Loucy (cell line): ENCODE measurements at regions not wholly inside any gene's neighbourhood (a gene's known extent, or its start where the extent isn't known, plus 50 kb on each side); places are given as distances from the start of the nearest gene placed in this dataset.

ENCODE experiments used
- H2AFZ ChIP-seq: fragments of 200-600 bp; sonication (generic); 2 replicates; pipeline ENCODE4 v1.6.0; 2016; ENCODE audit warnings: antibody characterized with exemption, mild to moderate bottlenecking, low read length, moderate library complexity
- H3F3A ChIP-seq: fragments of 200-600 bp; 2 replicates; pipeline ENCODE4 v1.6.0; 2016; ENCODE audit warnings: antibody characterized with exemption, low read depth, mild to moderate bottlenecking
- H3K27me3 ChIP-seq: fragments of 200-600 bp; sonication (generic); 2 replicates; pipeline ENCODE4 v1.6.1; 2014; ENCODE audit warnings: low read length, mild to moderate bottlenecking; ENCODE audit not compliant: insufficient read depth, poor library complexity, severe bottlenecking
- H3K36me3 ChIP-seq: fragments of 200-600 bp; sonication (generic); 2 replicates; pipeline ENCODE4 v1.6.1; 2016; ENCODE audit warnings: low read length; ENCODE audit not compliant: insufficient read depth
- H3K4me1 ChIP-seq: fragments of 200-600 bp; sonication (generic); 2 replicates; pipeline ENCODE4 v1.5.1; 2014; ENCODE audit warnings: low read length, mild to moderate bottlenecking; ENCODE audit not compliant: insufficient read depth, poor library complexity, severe bottlenecking
- H3K4me2 ChIP-seq: fragments of 200-600 bp; sonication (generic); 2 replicates; pipeline ENCODE4 v1.6.0; 2014; ENCODE audit warnings: antibody characterized with exemption, low read length, low read depth, mild to moderate bottlenecking; ENCODE audit not compliant: poor library complexity, severe bottlenecking
- H3K4me3 ChIP-seq: fragments of 200-600 bp; sonication (generic); 2 replicates; pipeline ENCODE4 v1.5.1; 2014; ENCODE audit warnings: low read length, mild to moderate bottlenecking, mixed read lengths; ENCODE audit not compliant: poor library complexity, severe bottlenecking
- H3K79me2 ChIP-seq: fragments of 200-600 bp; sonication (generic); 2 replicates; pipeline ENCODE4 v1.6.1; 2014; ENCODE audit warnings: low read length; ENCODE audit not compliant: insufficient read depth
- H3K9ac ChIP-seq: fragments of 200-600 bp; sonication (generic); 2 replicates; pipeline ENCODE4 v1.6.0; 2014; ENCODE audit warnings: mild to moderate bottlenecking, low read depth, low read length, moderate library complexity; ENCODE audit not compliant: poor library complexity, severe bottlenecking
- H3K9me2 ChIP-seq: fragments of 200-600 bp; sonication (generic); replicated peaks from 2 replicates; pipeline ENCODE4 v1.6.1; 2016; ENCODE audit warnings: low read depth, low read length, mixed read lengths
- H3K9me3 ChIP-seq: fragments of 200-600 bp; sonication (generic); 2 replicates; pipeline ENCODE4 v1.6.1; 2014; ENCODE audit warnings: mild to moderate bottlenecking, antibody characterized with exemption, low read length, low read depth; ENCODE audit not compliant: insufficient read depth
- H4K20me1 ChIP-seq: fragments of 200-600 bp; sonication (generic); 2 replicates; pipeline ENCODE4 v1.6.0; 2014; ENCODE audit warnings: antibody characterized with exemption, low read length, mild to moderate bottlenecking; ENCODE audit not compliant: insufficient read depth, poor library complexity, severe bottlenecking
- CTCF ChIP-seq: fragments of 200-600 bp; sonication (generic); conservative IDR thresholded peaks from 2 replicates; pipeline ENCODE4 v1.5.1; 2014; ENCODE audit warnings: mild to moderate bottlenecking, antibody characterized with exemption, low read length
- EZH2phosphoT487 ChIP-seq: fragments of 200-600 bp; IDR thresholded peaks from 2 replicates; pipeline ENCODE4 v1.6.1; 2018; ENCODE audit warnings: antibody characterized with exemption, mild to moderate bottlenecking, moderate library complexity, borderline replicate concordance

GRCh38 chr6:5936140-5936539, 70.6 kb downstream of the NRN1 start:
- Histone ChIP-seq H3K9me2 (no peaks in the 10 kb centered on the region), H3K4me3 (no peak overlapping the region), H3K4me1 (no peaks in the 10 kb centered on the region), H3K9me3 (no peaks in the 10 kb centered on the region), H3K4me2 (no peak overlapping the region), H2AFZ (no peak overlapping the region), H3K9ac (no peak overlapping the region), H3K27me3 (no peaks in the 10 kb centered on the region), H3K36me3 (no peaks in the 10 kb centered on the region), H3F3A (no peaks in the 10 kb centered on the region), H3K79me2 (no peaks in the 10 kb centered on the region), H4K20me1 (no peaks in the 10 kb centered on the region)
- TF ChIP-seq EZH2phosphoT487, result no peak
- no peak for TF ChIP-seq CTCF

GRCh38 chr6:5930968-5931367, 75.8 kb downstream of the NRN1 start:
- H3K79me2 ChIP-seq, result no peaks in the 10 kb centered on the region
- H2AFZ ChIP-seq, result no peak overlapping the region
- no peaks in the 10 kb centered on the region for H3K36me3 ChIP-seq
- no peak overlapping the region for H3K4me3 ChIP-seq
- no peak for TF ChIP-seq CTCF
- no peak for TF ChIP-seq EZH2phosphoT487
- no peaks in the 10 kb centered on the region for H3K27me3 ChIP-seq
- H3K9ac ChIP-seq, result no peak overlapping the region
- H3F3A ChIP-seq, result no peaks in the 10 kb centered on the region
- no peaks in the 10 kb centered on the region for H3K9me2 ChIP-seq
- no peaks in the 10 kb centered on the region for H4K20me1 ChIP-seq
- no peaks in the 10 kb centered on the region for H3K4me1 ChIP-seq
- no peaks in the 10 kb centered on the region for H3K9me3 ChIP-seq
- no peak overlapping the region for H3K4me2 ChIP-seq

- Histone ChIP-seq H2AFZ (no peak overlapping the region), H3K4me3 (no peak overlapping the region), H3K79me2 (no peaks in the 10 kb centered on the region), H3K9me2 (no peaks in the 10 kb centered on the region), H3K36me3 (no peaks in the 10 kb centered on the region), H3K9ac (no peak overlapping the region), H3K9me3 (no peaks in the 10 kb centered on the region), H3K27me3 (no peaks in the 10 kb centered on the region), H4K20me1 (no peaks in the 10 kb centered on the region), H3F3A (no peaks in the 10 kb centered on the region), H3K4me2 (no peak overlapping the region), H3K4me1 (no peaks in the 10 kb centered on the region)
- TF ChIP-seq EZH2phosphoT487 (no peak), CTCF (no peak)
These were observed 76.5 kb downstream of the NRN1 start for GRCh38 chr6:5930143-5930770.
